DND-41 (cell line): ENCODE measurements at regions not wholly inside any gene's neighbourhood (a gene's known extent, or its start where the extent isn't known, plus 50 kb on each side); places are given as distances from the start of the nearest gene placed in this dataset.

Experiments
- ATAC-seq: fragments of 200-7000 bp; cut with Tn5 transposase; 3 replicates; pipeline ENCODE4 v1.9.1; 2021; ENCODE audit warnings: low read depth; ENCODE audit not compliant: insufficient read depth
- DNase-seq: peaks from one replicate; pipeline ENCODE4 v3.0.0-alpha.2; 2020
- H2AFZ ChIP-seq: 2 replicates; pipeline ENCODE4 v1.6.0; 2012; ENCODE audit warnings: low read depth, low read length
- H3K27ac ChIP-seq: 2 replicates; pipeline ENCODE4 v1.5.1; 2012; ENCODE audit warnings: low read length, inconsistent platforms
- H3K27me3 ChIP-seq: fragments of 200-600 bp; sonication (generic); 2 replicates; pipeline ENCODE4 v1.6.0; 2012; ENCODE audit warnings: low read length, mild to moderate bottlenecking, inconsistent platforms; ENCODE audit not compliant: insufficient read depth, poor library complexity
- H3K36me3 ChIP-seq: 2 replicates; pipeline ENCODE4 v1.5.1; 2012; ENCODE audit warnings: low read length, inconsistent platforms; ENCODE audit not compliant: insufficient read depth
- H3K4me1 ChIP-seq: 2 replicates; pipeline ENCODE4 v1.5.1; 2012; ENCODE audit warnings: mild to moderate bottlenecking, low read length; ENCODE audit not compliant: insufficient read depth
- H3K4me2 ChIP-seq: 2 replicates; pipeline ENCODE4 v1.6.0; 2012; ENCODE audit warnings: mild to moderate bottlenecking, moderate library complexity, low read length, inconsistent platforms; ENCODE audit not compliant: insufficient read depth
- H3K4me3 ChIP-seq, 2 experiments: fragments of 200-600 bp in 1 of 2; shearing (Covaris generic) in 1 of 2; 2 replicates each; pipeline ENCODE4 v1.5.1; 2012 to 2016; ENCODE audit warnings: inconsistent platforms in 2 of 2, low read length in 2 of 2, mild to moderate bottlenecking in 2 of 2, low read depth in 1 of 2, moderate library complexity in 1 of 2
- H3K79me2 ChIP-seq: 2 replicates; pipeline ENCODE4 v1.6.0; 2012; ENCODE audit warnings: low read length, inconsistent platforms; ENCODE audit not compliant: insufficient read depth
- H3K9ac ChIP-seq: 2 replicates; pipeline ENCODE4 v1.6.0; 2012; ENCODE audit warnings: low read depth, mild to moderate bottlenecking, inconsistent platforms, low read length, moderate library complexity
- H3K9me3 ChIP-seq: 2 replicates; pipeline ENCODE4 v1.5.1; 2012; ENCODE audit warnings: low read length, moderate library complexity, mild to moderate bottlenecking, inconsistent platforms; ENCODE audit not compliant: insufficient read depth, severe bottlenecking
- H4K20me1 ChIP-seq: 2 replicates; pipeline ENCODE4 v1.6.0; 2012; ENCODE audit warnings: low read length; ENCODE audit not compliant: insufficient read depth
- CTCF ChIP-seq: IDR thresholded peaks from 2 replicates; pipeline ENCODE4 v1.5.1; 2012; ENCODE audit warnings: borderline replicate concordance, low read length, moderate library complexity, mild to moderate bottlenecking; ENCODE audit not compliant: poor library complexity, severe bottlenecking; ENCODE audit errors: extremely low read depth
- EZH2 ChIP-seq: IDR thresholded peaks from 3 replicates; pipeline ENCODE4 v1.6.1; 2012; ENCODE audit warnings: borderline replicate concordance, low read depth, mild to moderate bottlenecking, moderate library complexity, low read length, inconsistent platforms; ENCODE audit not compliant: severe bottlenecking

GRCh38 chr4:119729835-119730670 lies 101.4 kb upstream of the PDE5A start:
- no peak for TF ChIP-seq EZH2
- no peak for TF ChIP-seq CTCF
- no peak for DNase-seq
- H4K20me1 ChIP-seq: no peaks in the 10 kb centered on the region
- ATAC-seq: no peak
- H3K36me3 ChIP-seq: no peaks in the 10 kb centered on the region
- H3K4me2 ChIP-seq: no peak overlapping the region
- H3K4me3 ChIP-seq: no peak overlapping the region
- no peaks in the 10 kb centered on the region for H3K9me3 ChIP-seq
- no peaks in the 10 kb centered on the region for H3K27me3 ChIP-seq
- no peak overlapping the region for H3K9ac ChIP-seq
- H3K79me2 ChIP-seq: no peaks in the 10 kb centered on the region
- no peak overlapping the region for H3K27ac ChIP-seq
- H2AFZ ChIP-seq: no peak overlapping the region
- H3K4me1 ChIP-seq: no peaks in the 10 kb centered on the region

- ATAC-seq (no peak), DNase-seq (no peak)
- H3K79me2 ChIP-seq: no peaks in the 10 kb centered on the region
- H3K4me1 ChIP-seq: no peaks in the 10 kb centered on the region
- H3K27ac ChIP-seq: no peak overlapping the region
- TF ChIP-seq CTCF (no peak), EZH2 (no peak)
- no peaks in the 10 kb centered on the region for H3K36me3 ChIP-seq
- no peak overlapping the region for H3K9ac ChIP-seq
- no peak overlapping the region for H2AFZ ChIP-seq
- no peaks in the 10 kb centered on the region for H3K9me3 ChIP-seq
- no peaks in the 10 kb centered on the region for H3K27me3 ChIP-seq
- H3K4me3 ChIP-seq: no peak overlapping the region
- H3K4me2 ChIP-seq: no peak overlapping the region
- no peaks in the 10 kb centered on the region for H4K20me1 ChIP-seq
Observed at GRCh38 chr4:119728692-119729593, 100.3 kb upstream of the PDE5A start.

GRCh38 chr4:119728185-119728584 lies 99.6 kb upstream of the PDE5A start:
- H4K20me1 ChIP-seq: no peaks in the 10 kb centered on the region
- no peak overlapping the region for H3K4me2 ChIP-seq
- no peaks in the 10 kb centered on the region for H3K4me1 ChIP-seq
- no peaks in the 10 kb centered on the region for H3K27me3 ChIP-seq
- H3K79me2 ChIP-seq: no peaks in the 10 kb centered on the region
- TF ChIP-seq CTCF (no peak), EZH2 (no peak)
- no peak overlapping the region for H2AFZ ChIP-seq
- H3K4me3 ChIP-seq: no peak overlapping the region
- H3K27ac ChIP-seq: no peak overlapping the region
- DNase-seq: no peak
- no peak overlapping the region for H3K9ac ChIP-seq
- H3K36me3 ChIP-seq: no peaks in the 10 kb centered on the region
- no peaks in the 10 kb centered on the region for H3K9me3 ChIP-seq
- no peak for ATAC-seq
